Epidermal melanocyte (primary cell): ENCODE measurements at regions not wholly inside any gene's neighbourhood (a gene's known extent, or its start where the extent isn't known, plus 50 kb on each side); places are given as distances from the start of the nearest gene placed in this dataset.

Experiments
- DNase-seq: peaks from one replicate; pipeline ENCODE4 v3.0.0; 2011; ENCODE audit warnings: low spot score; ENCODE audit not compliant: insufficient read length

GRCh38 chr2:81299841-81300240, 995.3 kb upstream of the LRRTM1 start:
- DNase-seq: no peak

GRCh38 chr2:81290846-81291245, 986.3 kb upstream of the LRRTM1 start:
- no peak for DNase-seq

GRCh38 chr2:81283081-81283480, 978.5 kb upstream of the LRRTM1 start:
- no peak for DNase-seq

GRCh38 chr2:81282151-81282769, 977.7 kb upstream of the LRRTM1 start:
- no peak for DNase-seq

GRCh38 chr2:81276595-81276994, 972.0 kb upstream of the LRRTM1 start:
- no peak for DNase-seq

- no peak for DNase-seq
Observed at GRCh38 chr2:81266106-81266505, 961.6 kb upstream of the LRRTM1 start.

- no peak for DNase-seq
Observed at GRCh38 chr2:81263989-81264388, 959.4 kb upstream of the LRRTM1 start.

- no peak for DNase-seq
Observed at GRCh38 chr2:81260320-81260719, 955.8 kb upstream of the LRRTM1 start.

GRCh38 chr2:81250270-81250669, 945.7 kb upstream of the LRRTM1 start:
- no peak for DNase-seq

GRCh38 chr2:81249152-81249551, 944.6 kb upstream of the LRRTM1 start:
- no peak for DNase-seq

- no peak for DNase-seq
Observed at GRCh38 chr2:81247648-81248047, 943.1 kb upstream of the LRRTM1 start.

GRCh38 chr2:81242501-81242900, 937.9 kb upstream of the LRRTM1 start:
- DNase-seq: no peak

GRCh38 chr2:81238462-81238861, 933.9 kb upstream of the LRRTM1 start:
- DNase-seq: no peak

- no peak for DNase-seq
Observed at GRCh38 chr2:81235601-81236000, 931.0 kb upstream of the LRRTM1 start.

GRCh38 chr2:81234711-81235110, 930.2 kb upstream of the LRRTM1 start:
- DNase-seq: no peak

GRCh38 chr2:81225756-81226155, 921.2 kb upstream of the LRRTM1 start:
- no peak for DNase-seq

GRCh38 chr2:81213598-81213997, 909.0 kb upstream of the LRRTM1 start:
- DNase-seq: no peak

GRCh38 chr2:81206216-81206615, 901.7 kb upstream of the LRRTM1 start:
- no peak for DNase-seq

- no peak for DNase-seq
Observed at GRCh38 chr2:81196933-81197628, 892.5 kb upstream of the LRRTM1 start.

GRCh38 chr2:81196383-81196851, 891.9 kb upstream of the LRRTM1 start:
- DNase-seq: no peak

GRCh38 chr2:81195774-81196382, 891.3 kb upstream of the LRRTM1 start:
- DNase-seq: no peak

GRCh38 chr2:81195017-81195773, 890.6 kb upstream of the LRRTM1 start:
- no peak for DNase-seq
